Smooth muscle cell (in vitro differentiated cells): ENCODE measurements at regions not wholly inside any gene's neighbourhood (a gene's known extent, or its start where the extent isn't known, plus 50 kb on each side); places are given as distances from the start of the nearest gene placed in this dataset.
"Not testable (repeated sequence)": the region's sequence is repeated elsewhere in the genome, so short reads cannot be mapped to it uniquely, and the experiment has no call there.

Experiments
- DNase-seq: peaks from one replicate; lab custom pipeline; 2025; ENCODE audit not compliant: unreplicated experiment; lab: John Stamatoyannopoulos, UW
- H2AFZ ChIP-seq: fragments of 200-600 bp; sonication (generic); 2 replicates; pipeline ENCODE4 v1.6.0; 2016; ENCODE audit warnings: antibody characterized with exemption, low read depth, mild to moderate bottlenecking
- H3F3A ChIP-seq: fragments of 200-600 bp; sonication (generic); 2 replicates; pipeline ENCODE4 v1.6.0; 2017; ENCODE audit warnings: antibody characterized with exemption, low read depth
- H3K27ac ChIP-seq: fragments of 200-600 bp; sonication (generic); 2 replicates; pipeline ENCODE4 v1.5.1; 2016; ENCODE audit warnings: low read depth, mild to moderate bottlenecking
- H3K27me3 ChIP-seq: fragments of 200-600 bp; sonication (generic); 2 replicates; pipeline ENCODE4 v1.6.1; 2016; ENCODE audit warnings: low read depth, mild to moderate bottlenecking
- H3K36me3 ChIP-seq: fragments of 200-600 bp; sonication (generic); 2 replicates; pipeline ENCODE4 v1.5.1; 2016; ENCODE audit warnings: low read depth
- H3K4me1 ChIP-seq: fragments of 200-600 bp; sonication (generic); 2 replicates; pipeline ENCODE4 v1.5.1; 2016; ENCODE audit warnings: low read depth
- H3K4me2 ChIP-seq: fragments of 200-600 bp; sonication (generic); 2 replicates; pipeline ENCODE4 v1.6.0; 2016; ENCODE audit warnings: mild to moderate bottlenecking
- H3K4me3 ChIP-seq: fragments of 200-600 bp; sonication (generic); 2 replicates; pipeline ENCODE4 v1.5.1; 2016; ENCODE audit warnings: mild to moderate bottlenecking
- H3K79me2 ChIP-seq: fragments of 200-600 bp; sonication (generic); 2 replicates; pipeline ENCODE4 v1.6.0; 2016; ENCODE audit warnings: low read depth, mild to moderate bottlenecking
- H3K9ac ChIP-seq: fragments of 200-600 bp; sonication (generic); 2 replicates; pipeline ENCODE4 v1.6.0; 2016; ENCODE audit warnings: low read depth
- H3K9me3 ChIP-seq: fragments of 200-600 bp; sonication (generic); replicated peaks from 2 replicates; pipeline ENCODE4 v1.5.1; 2016; ENCODE audit warnings: low read depth
- H4K20me1 ChIP-seq: fragments of 200-600 bp; sonication (generic); 2 replicates; pipeline ENCODE4 v1.6.0; 2016; ENCODE audit warnings: low read depth
- WGBS: methylation state at CpG from one replicate; pipeline ENCODE4 v1.1.7; 2016; ENCODE audit warnings: low lambda C conversion rate; 5-methylcytosine and 5-hydroxymethylcytosine counted together

GRCh38 chr5:99510237-99510866 lies 581.5 kb upstream of the CHD1 start:
- not testable (repeated sequence) for H3K4me2 ChIP-seq
- 97% methylated on average over 1 of the region's 1 CpG for WGBS

GRCh38 chr5:99509064-99509463 lies 580.3 kb upstream of the CHD1 start:
- not testable (repeated sequence) for H3K27ac ChIP-seq, H3K79me2 ChIP-seq, H3K4me2 ChIP-seq, H3K4me3 ChIP-seq, H3K27me3 ChIP-seq, DNase-seq, H2AFZ ChIP-seq, H3K9me3 ChIP-seq, H3F3A ChIP-seq, H3K36me3 ChIP-seq, H4K20me1 ChIP-seq, H3K4me1 ChIP-seq, H3K9ac ChIP-seq
- WGBS, result 83% methylated on average over 9 of the region's 9 CpGs

More at GRCh38 chr5:99510237-99510866, 581.5 kb upstream of the CHD1 start:
- not testable (repeated sequence) for H3K4me1 ChIP-seq, H4K20me1 ChIP-seq, H3K79me2 ChIP-seq, DNase-seq, H3K27ac ChIP-seq, H3K36me3 ChIP-seq, H3F3A ChIP-seq, H3K9ac ChIP-seq, H2AFZ ChIP-seq, H3K27me3 ChIP-seq, H3K9me3 ChIP-seq, H3K4me3 ChIP-seq

DNA sequence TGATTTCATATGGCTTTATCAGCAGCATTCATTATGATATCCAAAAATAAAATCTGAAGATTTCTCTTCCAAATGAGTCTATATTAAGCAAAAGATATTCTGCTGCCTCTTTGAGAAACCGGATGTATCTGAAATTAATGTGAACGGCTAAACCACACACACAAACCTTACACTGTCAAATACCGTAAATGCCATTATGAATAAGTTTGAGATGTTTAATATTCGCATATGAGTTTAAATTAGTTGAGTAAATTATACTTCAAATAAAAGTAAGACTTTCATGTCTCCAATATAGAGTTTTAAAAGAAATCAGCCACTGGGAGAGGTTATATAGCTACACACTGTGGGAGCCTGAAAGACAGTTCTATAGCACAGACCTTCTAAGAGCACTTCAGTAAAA lies 566.6 kb upstream of the CHD1 start:
- H3K79me2 ChIP-seq, H2AFZ ChIP-seq, H3K27ac ChIP-seq, H3F3A ChIP-seq, H3K4me3 ChIP-seq, H3K4me1 ChIP-seq, H3K9ac ChIP-seq, H3K9me3 ChIP-seq, H3K27me3 ChIP-seq, DNase-seq, H3K36me3 ChIP-seq, H3K4me2 ChIP-seq, H4K20me1 ChIP-seq: not testable (repeated sequence)
- WGBS, result 89% methylated on average over 4 of the region's 4 CpGs

DNA sequence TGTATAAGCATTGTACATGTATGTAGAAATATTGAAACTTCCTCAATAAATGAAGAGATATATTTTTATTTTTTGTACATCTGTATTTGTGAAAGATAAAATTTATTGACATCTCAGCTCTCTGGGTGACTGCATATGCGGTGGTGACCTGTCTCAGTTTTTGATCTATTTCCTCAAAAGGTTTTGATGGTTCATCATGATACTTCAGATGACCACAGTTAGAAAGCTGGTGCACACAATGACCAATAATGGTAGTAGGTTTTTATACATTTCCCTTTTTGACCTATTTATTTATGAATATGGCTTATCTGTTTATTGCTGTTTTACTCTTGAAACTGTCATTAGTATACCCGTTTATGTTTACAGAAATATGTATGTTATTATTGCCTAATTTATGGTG lies 549.6 kb upstream of the CHD1 start:
- H3K36me3 ChIP-seq, H3K9me3 ChIP-seq, H3K79me2 ChIP-seq, H2AFZ ChIP-seq, H3K9ac ChIP-seq, H3F3A ChIP-seq, H3K4me3 ChIP-seq, H3K4me1 ChIP-seq, H3K27ac ChIP-seq, H3K4me2 ChIP-seq, H3K27me3 ChIP-seq, DNase-seq, H4K20me1 ChIP-seq: not testable (repeated sequence)
- 81% methylated on average over 2 of the region's 2 CpGs for WGBS

GRCh38 chr5:99473328-99473727 lies 544.5 kb upstream of the CHD1 start:
- not testable (repeated sequence) for H3K9ac ChIP-seq, H3K4me2 ChIP-seq, H3K79me2 ChIP-seq, H3F3A ChIP-seq, H3K27me3 ChIP-seq, H3K27ac ChIP-seq, H3K4me1 ChIP-seq, H3K36me3 ChIP-seq, H3K9me3 ChIP-seq, H2AFZ ChIP-seq, DNase-seq, H4K20me1 ChIP-seq, H3K4me3 ChIP-seq
- WGBS, result 77% methylated on average over 4 of the region's 4 CpGs

GRCh38 chr5:99471726-99472125 lies 542.9 kb upstream of the CHD1 start:
- H3K4me2 ChIP-seq, H4K20me1 ChIP-seq, H3K36me3 ChIP-seq, H3K4me1 ChIP-seq, H3K9ac ChIP-seq, H3K79me2 ChIP-seq, DNase-seq, H3K9me3 ChIP-seq, H2AFZ ChIP-seq, H3K4me3 ChIP-seq, H3K27ac ChIP-seq, H3F3A ChIP-seq, H3K27me3 ChIP-seq: not testable (repeated sequence)
- 84% methylated on average over 4 of the region's 4 CpGs for WGBS

DNA sequence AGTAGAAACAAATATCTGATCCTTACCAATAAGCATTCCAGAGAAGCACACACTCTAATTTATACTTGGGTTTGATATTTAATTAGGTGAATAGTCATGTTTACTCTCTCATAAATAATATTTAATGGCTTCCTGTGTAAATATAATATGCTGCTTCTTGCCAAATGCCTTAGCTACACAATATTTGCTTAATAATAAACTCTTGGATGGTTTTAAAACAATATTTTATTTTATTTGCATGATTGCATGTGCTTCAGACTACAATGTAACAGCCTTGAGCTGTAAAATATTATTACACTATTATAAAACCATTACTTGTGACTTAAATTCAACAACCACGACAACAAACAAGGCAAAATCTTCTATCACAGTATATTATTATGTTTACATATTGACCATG lies 542.4 kb upstream of the CHD1 start:
- WGBS, result 76% methylated on average over 1 of the region's 1 CpG
- H3K4me3 ChIP-seq, H3K27me3 ChIP-seq, H3K4me2 ChIP-seq, H3K36me3 ChIP-seq, H3K27ac ChIP-seq, DNase-seq, H4K20me1 ChIP-seq, H3K4me1 ChIP-seq, H3K9me3 ChIP-seq, H3F3A ChIP-seq, H3K9ac ChIP-seq, H2AFZ ChIP-seq, H3K79me2 ChIP-seq: not testable (repeated sequence)

GRCh38 chr5:99470636-99471035 lies 541.8 kb upstream of the CHD1 start:
- H3K9ac ChIP-seq, H3F3A ChIP-seq, H3K9me3 ChIP-seq, H4K20me1 ChIP-seq, H3K4me2 ChIP-seq, H3K36me3 ChIP-seq, H3K4me1 ChIP-seq, DNase-seq, H3K27ac ChIP-seq, H3K4me3 ChIP-seq, H3K27me3 ChIP-seq, H2AFZ ChIP-seq, H3K79me2 ChIP-seq: not testable (repeated sequence)
- 68% methylated on average over 3 of the region's 3 CpGs for WGBS
